Epithelial cell of esophagus (primary cell): ENCODE measurements at regions not wholly inside any gene's neighbourhood (a gene's known extent, or its start where the extent isn't known, plus 50 kb on each side); places are given as distances from the start of the nearest gene placed in this dataset.
A peak's percentile ranks its signal among the peaks of the same experiment; 100 is the strongest.

Source experiments
- DNase-seq: peaks from one replicate; pipeline ENCODE4 v3.0.0; 2010; ENCODE audit warnings: low read depth
- H3K4me3 ChIP-seq: 2 replicates; pipeline ENCODE4 v1.5.1; 2011; ENCODE audit warnings: mild to moderate bottlenecking, low read length, control low read depth
- CTCF ChIP-seq: IDR thresholded peaks from 2 replicates; pipeline ENCODE4 v1.5.1; 2011; ENCODE audit warnings: low read depth, mild to moderate bottlenecking, low read length, control low read depth, inconsistent platforms; ENCODE audit not compliant: insufficient read depth; ENCODE audit errors: missing control alignments

- H3K4me3 ChIP-seq, result no peak overlapping the region
- DNase-seq, result no peak
- TF ChIP-seq CTCF, result no peak
Observed at GRCh38 chr20:6471871-6472270, 295.6 kb upstream of the BMP2 start.

GRCh38 chr20:6471110-6471647 is 296.3 kb upstream of the BMP2 start:
- no peak for DNase-seq
- no peak overlapping the region for H3K4me3 ChIP-seq
- no peak for TF ChIP-seq CTCF

GRCh38 chr20:6469695-6470094 is 297.8 kb upstream of the BMP2 start:
- DNase-seq, result peak; percentile 15
- TF ChIP-seq CTCF, result no peak
- no peak overlapping the region for H3K4me3 ChIP-seq

- no peak overlapping the region for H3K4me3 ChIP-seq
- TF ChIP-seq CTCF, result no peak
- DNase-seq, result no peak
Observed at GRCh38 chr20:6468423-6469116, 298.9 kb upstream of the BMP2 start.

GRCh38 chr20:6467562-6467961 is 299.9 kb upstream of the BMP2 start:
- H3K4me3 ChIP-seq, result no peak overlapping the region
- no peak for DNase-seq
- no peak for TF ChIP-seq CTCF

GRCh38 chr20:6466075-6466810 is 301.2 kb upstream of the BMP2 start:
- H3K4me3 ChIP-seq, result no peak overlapping the region
- no peak for TF ChIP-seq CTCF
- DNase-seq, result peak; percentile 59

GRCh38 chr20:6450841-6451240 is 316.6 kb upstream of the BMP2 start:
- TF ChIP-seq CTCF, result no peak
- H3K4me3 ChIP-seq, result no peak overlapping the region
- DNase-seq, result peak; percentile 49
